ENCODE measurements at regions not wholly inside any gene's neighbourhood (a gene's known extent, or its start where the extent isn't known, plus 50 kb on each side); places are given as distances from the start of the nearest gene placed in this dataset.

DNA sequence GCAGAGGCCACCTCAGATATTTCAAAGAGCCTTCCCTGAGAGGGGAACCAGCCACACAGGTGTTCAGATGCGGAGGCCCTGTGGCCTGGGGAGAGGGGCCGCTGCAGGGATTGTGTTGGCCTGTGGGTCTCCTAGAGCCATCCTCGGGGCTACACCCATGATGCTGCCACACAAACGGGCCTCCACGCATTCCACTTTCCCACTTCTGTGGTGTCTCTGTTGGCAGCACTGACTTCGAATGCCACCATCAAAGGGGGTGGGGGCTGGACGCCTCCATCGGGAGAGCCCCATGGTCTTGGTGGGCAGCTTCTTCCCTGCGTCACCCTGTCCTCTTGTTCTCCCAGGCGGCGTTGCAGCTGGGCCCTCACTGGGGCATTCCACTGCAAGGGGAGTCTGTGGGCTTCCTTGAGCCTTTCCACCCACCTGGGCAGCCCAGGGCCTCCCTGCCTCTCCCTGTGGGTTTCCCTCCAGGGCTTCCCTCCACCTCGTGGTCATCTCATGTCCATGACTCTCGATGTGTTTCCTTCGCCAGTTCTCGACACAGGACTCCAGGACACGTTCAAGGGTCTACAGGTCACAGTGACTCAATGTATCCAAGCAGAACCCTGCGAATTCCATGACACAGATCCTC lies 145.5 kb downstream of the ERMARD start:
- POLR2A ChIA-PET: no interaction called here
- Mint-ChIP-seq H3K4me1 (no peaks in the 10 kb centered on the region), H3K36me3 (peaks cover 4% of the 10 kb centered on the region), H3K4me3 (no peak overlapping the region), H3K9me3 (peaks cover 14% of the 10 kb centered on the region), H3K27ac (no peak overlapping the region), H3K27me3 (ENCODE audit: low read depth) (peaks cover 3% of the 10 kb centered on the region; the same call in 1 of the 2 replicates)
- ATAC-seq (no peak), DNase-seq (ENCODE audit: low spot score) (no peak)
- CTCF ChIA-PET: no interaction called here
- TF ChIP-seq SMAD3 (CRISPR knock-in tag; IDR thresholded peaks at IDR 0.05; ENCODE audit: borderline replicate concordance): no peak
- TF ChIP-seq, protein P1, sequence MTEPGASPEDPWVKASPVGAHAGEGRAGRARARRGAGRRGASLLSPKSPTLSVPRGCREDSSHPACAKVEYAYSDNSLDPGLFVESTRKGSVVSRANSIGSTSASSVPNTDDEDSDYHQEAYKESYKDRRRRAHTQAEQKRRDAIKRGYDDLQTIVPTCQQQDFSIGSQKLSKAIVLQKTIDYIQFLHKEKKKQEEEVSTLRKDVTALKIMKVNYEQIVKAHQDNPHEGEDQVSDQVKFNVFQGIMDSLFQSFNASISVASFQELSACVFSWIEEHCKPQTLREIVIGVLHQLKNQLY (CRISPR knock-in tag; IDR thresholded peaks at IDR 0.05): no peak
- TF ChIP-seq, protein P2, sequence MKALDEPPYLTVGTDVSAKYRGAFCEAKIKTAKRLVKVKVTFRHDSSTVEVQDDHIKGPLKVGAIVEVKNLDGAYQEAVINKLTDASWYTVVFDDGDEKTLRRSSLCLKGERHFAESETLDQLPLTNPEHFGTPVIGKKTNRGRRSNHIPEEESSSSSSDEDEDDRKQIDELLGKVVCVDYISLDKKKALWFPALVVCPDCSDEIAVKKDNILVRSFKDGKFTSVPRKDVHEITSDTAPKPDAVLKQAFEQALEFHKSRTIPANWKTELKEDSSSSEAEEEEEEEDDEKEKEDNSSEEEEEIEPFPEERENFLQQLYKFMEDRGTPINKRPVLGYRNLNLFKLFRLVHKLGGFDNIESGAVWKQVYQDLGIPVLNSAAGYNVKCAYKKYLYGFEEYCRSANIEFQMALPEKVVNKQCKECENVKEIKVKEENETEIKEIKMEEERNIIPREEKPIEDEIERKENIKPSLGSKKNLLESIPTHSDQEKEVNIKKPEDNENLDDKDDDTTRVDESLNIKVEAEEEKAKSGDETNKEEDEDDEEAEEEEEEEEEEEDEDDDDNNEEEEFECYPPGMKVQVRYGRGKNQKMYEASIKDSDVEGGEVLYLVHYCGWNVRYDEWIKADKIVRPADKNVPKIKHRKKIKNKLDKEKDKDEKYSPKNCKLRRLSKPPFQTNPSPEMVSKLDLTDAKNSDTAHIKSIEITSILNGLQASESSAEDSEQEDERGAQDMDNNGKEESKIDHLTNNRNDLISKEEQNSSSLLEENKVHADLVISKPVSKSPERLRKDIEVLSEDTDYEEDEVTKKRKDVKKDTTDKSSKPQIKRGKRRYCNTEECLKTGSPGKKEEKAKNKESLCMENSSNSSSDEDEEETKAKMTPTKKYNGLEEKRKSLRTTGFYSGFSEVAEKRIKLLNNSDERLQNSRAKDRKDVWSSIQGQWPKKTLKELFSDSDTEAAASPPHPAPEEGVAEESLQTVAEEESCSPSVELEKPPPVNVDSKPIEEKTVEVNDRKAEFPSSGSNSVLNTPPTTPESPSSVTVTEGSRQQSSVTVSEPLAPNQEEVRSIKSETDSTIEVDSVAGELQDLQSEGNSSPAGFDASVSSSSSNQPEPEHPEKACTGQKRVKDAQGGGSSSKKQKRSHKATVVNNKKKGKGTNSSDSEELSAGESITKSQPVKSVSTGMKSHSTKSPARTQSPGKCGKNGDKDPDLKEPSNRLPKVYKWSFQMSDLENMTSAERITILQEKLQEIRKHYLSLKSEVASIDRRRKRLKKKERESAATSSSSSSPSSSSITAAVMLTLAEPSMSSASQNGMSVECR (CRISPR knock-in tag; IDR thresholded peaks at IDR 0.05; ENCODE audit: borderline replicate concordance): no peak
- no peak for TF ChIP-seq USF2 (CRISPR knock-in tag; IDR thresholded peaks at IDR 0.05)
- TF ChIP-seq IRF2 (CRISPR knock-in tag; IDR thresholded peaks at IDR 0.05; ENCODE audit: borderline replicate concordance, low read depth): no peak
- TF ChIP-seq ATF6 (CRISPR knock-in tag; IDR thresholded peaks at IDR 0.05): no peak
- no peak for TF ChIP-seq ZNF423 (CRISPR knock-in tag; IDR thresholded peaks at IDR 0.05)
- no peak for TF ChIP-seq E2F1 (CRISPR knock-in tag; IDR thresholded peaks at IDR 0.05)
- no peak for TF ChIP-seq ZNF512 (CRISPR knock-in tag; IDR thresholded peaks at IDR 0.05; ENCODE audit: borderline replicate concordance)
- TF ChIP-seq ZNF263 (CRISPR knock-in tag; IDR thresholded peaks at IDR 0.05; ENCODE audit: low read depth): no peak
- no peak for TF ChIP-seq TCF7 (CRISPR knock-in tag; IDR thresholded peaks at IDR 0.05; ENCODE audit: low read depth)
- TF ChIP-seq RELA (CRISPR knock-in tag; IDR thresholded peaks at IDR 0.05; ENCODE audit: borderline replicate concordance): no peak

Data from WTC11 (cell line).